ENCODE measurements at regions not wholly inside any gene's neighbourhood (a gene's known extent, or its start where the extent isn't known, plus 50 kb on each side); places are given as distances from the start of the nearest gene placed in this dataset.

- no peaks in the 10 kb centered on the region for H3K9me3 ChIP-seq (replicated peaks; ENCODE audit: control insufficient read depth, insufficient read depth, low read length)
- TF ChIP-seq BACH1 (IDR thresholded peaks at IDR 0.05; ENCODE audit: borderline replicate concordance) = no peak
- no peak for TF ChIP-seq BRCA1 (IDR thresholded peaks at IDR 0.05; ENCODE audit: low read depth, low read length)
- TF ChIP-seq, protein P1, sequence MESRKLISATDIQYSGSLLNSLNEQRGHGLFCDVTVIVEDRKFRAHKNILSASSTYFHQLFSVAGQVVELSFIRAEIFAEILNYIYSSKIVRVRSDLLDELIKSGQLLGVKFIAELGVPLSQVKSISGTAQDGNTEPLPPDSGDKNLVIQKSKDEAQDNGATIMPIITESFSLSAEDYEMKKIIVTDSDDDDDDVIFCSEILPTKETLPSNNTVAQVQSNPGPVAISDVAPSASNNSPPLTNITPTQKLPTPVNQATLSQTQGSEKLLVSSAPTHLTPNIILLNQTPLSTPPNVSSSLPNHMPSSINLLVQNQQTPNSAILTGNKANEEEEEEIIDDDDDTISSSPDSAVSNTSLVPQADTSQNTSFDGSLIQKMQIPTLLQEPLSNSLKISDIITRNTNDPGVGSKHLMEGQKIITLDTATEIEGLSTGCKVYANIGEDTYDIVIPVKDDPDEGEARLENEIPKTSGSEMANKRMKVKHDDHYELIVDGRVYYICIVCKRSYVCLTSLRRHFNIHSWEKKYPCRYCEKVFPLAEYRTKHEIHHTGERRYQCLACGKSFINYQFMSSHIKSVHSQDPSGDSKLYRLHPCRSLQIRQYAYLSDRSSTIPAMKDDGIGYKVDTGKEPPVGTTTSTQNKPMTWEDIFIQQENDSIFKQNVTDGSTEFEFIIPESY (IDR thresholded peaks at IDR 0.05) = no peak
- no peak for TF ChIP-seq BHLHE40 (IDR thresholded peaks at IDR 0.05; ENCODE audit: borderline replicate concordance in 1 of 2, low read depth in 2 of 2, low read length in 1 of 2)
- TF ChIP-seq POU2F2 (IDR thresholded peaks at IDR 0.05; ENCODE audit: borderline replicate concordance, low read depth, low read length) = no peak
- TF ChIP-seq RUNX3 (IDR thresholded peaks at IDR 0.05; ENCODE audit: low read length) = no peak
- no peak overlapping the region for H3K4me2 ChIP-seq (ENCODE audit: control insufficient read depth, insufficient read depth)
- H3K36me3 ChIP-seq (ENCODE audit: control insufficient read depth in 2 of 2, insufficient read depth in 2 of 2, low read length in 1 of 2) = no peaks in the 10 kb centered on the region
- DNase-seq (ENCODE audit: low read depth, low spot score) = no peak
- no peak for ATAC-seq
- H3K4me1 ChIP-seq (ENCODE audit: control insufficient read depth, insufficient read depth, low read length) = no peaks in the 10 kb centered on the region
- BruUV-seq (replicated peaks) = no TSS peak
- in situ Hi-C loops (cut with MboI) (no loop called here), intact Hi-C loops (cut with micrococcal nuclease; ENCODE audit: unreplicated experiment) (no loop called here)
- no peak overlapping the region for H2AFZ ChIP-seq (ENCODE audit: control insufficient read depth, low read depth, low read length)
- SMC1A ChIA-PET (ENCODE audit: uncharacterized antibody, unreplicated experiment) = no interaction called here
- H3K27ac ChIP-seq (ENCODE audit: control insufficient read depth, insufficient read depth) = no peak overlapping the region
- H3K4me3 ChIP-seq = no peak overlapping the region
- no peak for FAIRE-seq
- H3K79me2 ChIP-seq (ENCODE audit: control insufficient read depth, insufficient read depth, low read length) = no peaks in the 10 kb centered on the region
- RAD21 ChIA-PET (ENCODE audit: unreplicated experiment) = no interaction called here
- WGBS (ENCODE audit: insufficient coverage, insufficient replicate concordance, low lambda C conversion rate, missing lambda C conversion rate) = 31% methylated on average over 13 of the region's 13 CpGs
- H3K9ac ChIP-seq (ENCODE audit: control insufficient read depth, insufficient read depth, low read length) = no peak overlapping the region
- H3K27me3 ChIP-seq (replicated peaks in 1 of 2; ENCODE audit: control insufficient read depth in 2 of 2, insufficient read depth in 2 of 2, low read length in 1 of 2) = peaks cover 0 to 2% of the 10 kb centered on the region in 2 experiments; a peak in 2 of 4 replicates
- H4K20me1 ChIP-seq (ENCODE audit: control insufficient read depth, insufficient read depth) = no peaks in the 10 kb centered on the region
- POLR2A ChIA-PET = no interaction called here
- CTCF ChIA-PET = no interaction called here
These were observed 194.7 kb upstream of the GLI2 start for GRCh38 chr2:120540719-120541552.

Measured in GM12878 (cell line).